OCI-LY7 (cell line): ENCODE measurements at regions not wholly inside any gene's neighbourhood (a gene's known extent, or its start where the extent isn't known, plus 50 kb on each side); places are given as distances from the start of the nearest gene placed in this dataset.

Experiments used
- EZH2phosphoT487 ChIP-seq: fragments of 200-600 bp; sonication (generic); IDR thresholded peaks from 2 replicates; pipeline ENCODE4 v1.6.1; 2018; ENCODE audit warnings: low read depth, borderline replicate concordance, mild to moderate bottlenecking, mixed run types, antibody characterized with exemption, low read length, moderate library complexity, mixed read lengths
- TF ChIP-seq, protein P1 (sequence below): fragments of 200-600 bp; sonication (generic); conservative IDR thresholded peaks from 2 replicates; pipeline ENCODE4 v1.5.1; 2014; ENCODE audit warnings: mild to moderate bottlenecking, antibody characterized with exemption, low read length, moderate library complexity, mixed read lengths

DNA sequence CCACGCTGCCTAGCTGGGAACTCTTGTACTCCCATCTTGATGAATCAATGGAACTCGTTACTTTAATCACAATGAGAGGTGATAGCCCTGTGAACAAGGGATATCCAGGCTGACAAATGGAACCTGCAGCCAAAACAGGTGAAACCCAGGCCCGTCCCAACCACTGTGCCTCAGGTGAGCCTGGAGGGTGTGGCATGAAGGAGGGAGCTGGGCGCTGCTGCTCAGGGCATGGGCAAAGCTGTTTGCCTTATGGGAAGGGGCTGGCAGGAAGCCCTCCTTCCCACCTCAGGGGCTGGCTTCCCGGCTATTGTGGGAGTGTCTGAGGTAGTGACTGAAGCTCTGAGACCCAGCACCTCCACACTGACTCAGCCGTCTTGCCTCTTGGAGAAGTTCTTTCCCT lies 209.4 kb upstream of the ATP6AP2 start:
- TF ChIP-seq, protein P1, sequence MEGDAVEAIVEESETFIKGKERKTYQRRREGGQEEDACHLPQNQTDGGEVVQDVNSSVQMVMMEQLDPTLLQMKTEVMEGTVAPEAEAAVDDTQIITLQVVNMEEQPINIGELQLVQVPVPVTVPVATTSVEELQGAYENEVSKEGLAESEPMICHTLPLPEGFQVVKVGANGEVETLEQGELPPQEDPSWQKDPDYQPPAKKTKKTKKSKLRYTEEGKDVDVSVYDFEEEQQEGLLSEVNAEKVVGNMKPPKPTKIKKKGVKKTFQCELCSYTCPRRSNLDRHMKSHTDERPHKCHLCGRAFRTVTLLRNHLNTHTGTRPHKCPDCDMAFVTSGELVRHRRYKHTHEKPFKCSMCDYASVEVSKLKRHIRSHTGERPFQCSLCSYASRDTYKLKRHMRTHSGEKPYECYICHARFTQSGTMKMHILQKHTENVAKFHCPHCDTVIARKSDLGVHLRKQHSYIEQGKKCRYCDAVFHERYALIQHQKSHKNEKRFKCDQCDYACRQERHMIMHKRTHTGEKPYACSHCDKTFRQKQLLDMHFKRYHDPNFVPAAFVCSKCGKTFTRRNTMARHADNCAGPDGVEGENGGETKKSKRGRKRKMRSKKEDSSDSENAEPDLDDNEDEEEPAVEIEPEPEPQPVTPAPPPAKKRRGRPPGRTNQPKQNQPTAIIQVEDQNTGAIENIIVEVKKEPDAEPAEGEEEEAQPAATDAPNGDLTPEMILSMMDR = no peak
- TF ChIP-seq EZH2phosphoT487 = no peak
